ENCODE measurements at regions not wholly inside any gene's neighbourhood (a gene's known extent, or its start where the extent isn't known, plus 50 kb on each side); places are given as distances from the start of the nearest gene placed in this dataset.

- H3K27ac ChIP-seq, result no peak overlapping the region
- H3K27me3 ChIP-seq, result no peaks in the 10 kb centered on the region
- no peak for TF ChIP-seq CTCF (IDR thresholded peaks at IDR 0.05)
Observed at GRCh38 chr1:106753066-106753465, 303.4 kb upstream of the PRMT6 start.

DNA sequence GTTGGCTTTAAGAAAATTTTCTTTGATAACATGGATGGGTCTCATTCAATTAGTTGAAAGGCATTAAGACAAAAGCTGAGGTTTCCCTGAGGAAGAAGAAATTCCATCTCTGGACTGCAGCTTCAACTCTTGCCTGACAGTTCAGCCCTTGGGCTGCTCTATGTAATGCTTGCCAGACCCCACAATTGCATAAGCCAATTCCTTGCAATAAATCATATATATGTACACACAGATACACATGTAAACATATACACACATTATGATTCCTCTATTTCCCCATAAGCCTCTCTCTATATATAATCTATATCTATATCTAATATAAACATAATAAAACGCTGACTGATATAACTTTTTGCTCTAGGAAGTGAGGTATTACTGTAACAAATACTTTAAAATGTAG is 301.5 kb upstream of the PRMT6 start:
- Histone ChIP-seq H3K36me3 (no peaks in the 10 kb centered on the region), H3K4me3 (no peak overlapping the region), H3K9me3 (no peaks in the 10 kb centered on the region), H3K27me3 (no peaks in the 10 kb centered on the region), H3K4me1 (no peaks in the 10 kb centered on the region), H3K27ac (no peak overlapping the region)
- DNase-seq (ENCODE audit: low spot score), result no peak
- no peak for TF ChIP-seq CTCF (IDR thresholded peaks at IDR 0.05)

More at GRCh38 chr1:106753066-106753465, 303.4 kb upstream of the PRMT6 start:
- H3K9me3 ChIP-seq, result no peaks in the 10 kb centered on the region
- no peak for DNase-seq (ENCODE audit: low spot score)
- H3K4me1 ChIP-seq, result no peaks in the 10 kb centered on the region
- H3K36me3 ChIP-seq, result no peaks in the 10 kb centered on the region
- no peak overlapping the region for H3K4me3 ChIP-seq

GRCh38 chr1:106755682-106756406 is 300.6 kb upstream of the PRMT6 start:
- Histone ChIP-seq H3K36me3 (no peaks in the 10 kb centered on the region), H3K27me3 (no peaks in the 10 kb centered on the region), H3K27ac (no peak overlapping the region), H3K4me1 (no peaks in the 10 kb centered on the region), H3K9me3 (no peaks in the 10 kb centered on the region), H3K4me3 (no peak overlapping the region)
- DNase-seq (ENCODE audit: low spot score), result no peak
- no peak for TF ChIP-seq CTCF (IDR thresholded peaks at IDR 0.05)

DNA sequence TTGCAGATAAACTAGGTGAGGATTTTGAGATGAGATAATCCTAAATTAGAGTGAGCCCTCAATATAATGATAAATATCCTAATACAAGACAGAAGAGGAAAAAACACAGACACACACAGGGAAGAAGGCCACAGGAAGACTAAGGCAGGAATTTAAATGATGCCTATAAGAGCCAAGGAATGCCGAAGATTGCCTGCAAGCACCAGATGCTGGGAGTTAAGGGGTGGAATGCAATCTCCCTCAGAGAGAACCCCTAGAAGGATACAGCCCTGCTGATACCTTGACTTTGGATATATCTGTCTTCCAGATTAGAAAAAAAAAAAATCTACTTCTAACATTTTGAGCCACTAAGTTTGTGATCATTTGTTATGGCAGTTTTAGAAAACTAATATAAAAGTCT is 299.7 kb upstream of the PRMT6 start:
- no peak for DNase-seq (ENCODE audit: low spot score)
- TF ChIP-seq CTCF (IDR thresholded peaks at IDR 0.05), result no peak
- Histone ChIP-seq H3K27me3 (no peaks in the 10 kb centered on the region), H3K9me3 (no peaks in the 10 kb centered on the region), H3K4me1 (no peaks in the 10 kb centered on the region), H3K27ac (no peak overlapping the region), H3K36me3 (no peaks in the 10 kb centered on the region), H3K4me3 (no peak overlapping the region)

DNA sequence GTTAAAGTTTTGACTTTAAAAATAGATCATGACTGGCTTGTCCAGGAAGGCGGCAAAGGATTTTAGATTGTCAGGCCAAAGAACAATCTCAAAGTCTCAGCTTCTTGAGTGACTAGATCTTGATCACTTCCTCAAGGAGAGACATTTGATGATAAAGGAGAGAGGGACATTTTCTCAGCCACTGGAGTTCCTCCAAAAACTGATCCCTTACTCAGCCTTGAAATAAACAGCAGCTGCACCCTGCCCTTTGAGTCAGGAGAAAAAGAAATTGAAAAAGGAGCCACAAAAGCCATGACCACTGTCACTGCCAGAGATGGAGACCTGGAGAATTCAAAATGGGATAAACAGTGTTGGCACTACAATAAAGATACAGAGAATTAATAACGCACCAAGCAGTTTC is 288.4 kb upstream of the PRMT6 start:
- no peaks in the 10 kb centered on the region for H3K27me3 ChIP-seq
- no peaks in the 10 kb centered on the region for H3K36me3 ChIP-seq
- no peak overlapping the region for H3K27ac ChIP-seq
- H3K4me1 ChIP-seq, result no peaks in the 10 kb centered on the region
- DNase-seq (ENCODE audit: low spot score), result no peak
- no peak overlapping the region for H3K4me3 ChIP-seq
- H3K9me3 ChIP-seq, result no peaks in the 10 kb centered on the region
- no peak for TF ChIP-seq CTCF (IDR thresholded peaks at IDR 0.05)

GRCh38 chr1:106768501-106768900 is 288.0 kb upstream of the PRMT6 start:
- Histone ChIP-seq H3K9me3 (peaks cover 0 to 3% of the 10 kb centered on the region in 2 donors), H3K27me3 (no peaks in the 10 kb centered on the region), H3K36me3 (no peaks in the 10 kb centered on the region), H3K27ac (no peak overlapping the region), H3K4me1 (no peaks in the 10 kb centered on the region), H3K4me3 (no peak overlapping the region)
- no peak for DNase-seq (ENCODE audit: low spot score)
- no peak for TF ChIP-seq CTCF (IDR thresholded peaks at IDR 0.05)

Measured in right atrium auricular region (tissue), 2 donors.